Neural crest cell (in vitro differentiated cells): ENCODE measurements at regions not wholly inside any gene's neighbourhood (a gene's known extent, or its start where the extent isn't known, plus 50 kb on each side); places are given as distances from the start of the nearest gene placed in this dataset.

Experiments used
- DNase-seq: peaks from one replicate; pipeline ENCODE4 v3.0.0; 2021; ENCODE audit warnings: low read depth, mixed read lengths, low spot score
- H3K27ac Mint-ChIP-seq: one replicate; pipeline ENCODE4 v1.8.0; 2021; ENCODE audit warnings: mild to moderate bottlenecking, mixed read lengths; ENCODE audit not compliant: unreplicated experiment
- H3K27me3 Mint-ChIP-seq: 2 replicates; pipeline ENCODE4 v1.8.0; 2021; ENCODE audit warnings: low read depth, mild to moderate bottlenecking, mixed read lengths
- H3K36me3 Mint-ChIP-seq: 2 replicates; pipeline ENCODE4 v1.8.0; 2021; ENCODE audit warnings: low read depth, mild to moderate bottlenecking, mixed read lengths
- H3K4me1 Mint-ChIP-seq: 2 replicates; pipeline ENCODE4 v1.8.0; 2021; ENCODE audit warnings: mixed read lengths
- H3K4me3 Mint-ChIP-seq: one replicate; pipeline ENCODE4 v1.8.0; 2021; ENCODE audit warnings: mild to moderate bottlenecking, mixed read lengths
- H3K9me3 Mint-ChIP-seq: 2 replicates; pipeline ENCODE4 v1.8.0; 2021; ENCODE audit warnings: mixed read lengths
- TF ChIP-seq, protein P1 (sequence below): fragments of 200-600 bp; sonication (generic); conservative IDR thresholded peaks from 2 replicates; pipeline ENCODE4 v1.5.0; 2021; ENCODE audit warnings: antibody characterized with exemption, mild to moderate bottlenecking

DNA sequence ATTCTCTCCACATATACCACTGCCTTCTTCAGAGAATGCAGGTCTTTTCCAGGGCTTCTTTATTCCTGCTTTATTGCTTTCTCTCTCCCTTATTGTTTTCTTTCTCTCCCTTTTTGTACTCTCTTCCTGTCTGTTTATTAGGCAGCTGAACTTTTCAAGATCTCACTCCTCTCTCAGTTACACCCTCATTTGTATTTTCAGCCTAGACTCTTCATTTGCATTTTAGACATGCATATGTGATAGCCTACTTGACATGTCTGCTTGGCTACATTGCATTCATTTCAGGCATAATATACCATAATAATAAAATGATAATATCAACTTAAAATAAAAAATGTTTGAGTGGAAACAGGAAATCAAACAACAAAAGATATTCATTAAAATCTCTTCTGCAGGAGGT is 377.9 kb upstream of the TNC start:
- no peaks in the 10 kb centered on the region for H3K9me3 Mint-ChIP-seq
- H3K4me3 Mint-ChIP-seq = no peak overlapping the region
- DNase-seq = no peak
- TF ChIP-seq, protein P1, sequence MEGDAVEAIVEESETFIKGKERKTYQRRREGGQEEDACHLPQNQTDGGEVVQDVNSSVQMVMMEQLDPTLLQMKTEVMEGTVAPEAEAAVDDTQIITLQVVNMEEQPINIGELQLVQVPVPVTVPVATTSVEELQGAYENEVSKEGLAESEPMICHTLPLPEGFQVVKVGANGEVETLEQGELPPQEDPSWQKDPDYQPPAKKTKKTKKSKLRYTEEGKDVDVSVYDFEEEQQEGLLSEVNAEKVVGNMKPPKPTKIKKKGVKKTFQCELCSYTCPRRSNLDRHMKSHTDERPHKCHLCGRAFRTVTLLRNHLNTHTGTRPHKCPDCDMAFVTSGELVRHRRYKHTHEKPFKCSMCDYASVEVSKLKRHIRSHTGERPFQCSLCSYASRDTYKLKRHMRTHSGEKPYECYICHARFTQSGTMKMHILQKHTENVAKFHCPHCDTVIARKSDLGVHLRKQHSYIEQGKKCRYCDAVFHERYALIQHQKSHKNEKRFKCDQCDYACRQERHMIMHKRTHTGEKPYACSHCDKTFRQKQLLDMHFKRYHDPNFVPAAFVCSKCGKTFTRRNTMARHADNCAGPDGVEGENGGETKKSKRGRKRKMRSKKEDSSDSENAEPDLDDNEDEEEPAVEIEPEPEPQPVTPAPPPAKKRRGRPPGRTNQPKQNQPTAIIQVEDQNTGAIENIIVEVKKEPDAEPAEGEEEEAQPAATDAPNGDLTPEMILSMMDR = no peak
- H3K36me3 Mint-ChIP-seq = no peaks in the 10 kb centered on the region
- peaks cover 2% of the 10 kb centered on the region for H3K27me3 Mint-ChIP-seq
- H3K4me1 Mint-ChIP-seq = peaks cover 6% of the 10 kb centered on the region
- no peak overlapping the region for H3K27ac Mint-ChIP-seq

DNA sequence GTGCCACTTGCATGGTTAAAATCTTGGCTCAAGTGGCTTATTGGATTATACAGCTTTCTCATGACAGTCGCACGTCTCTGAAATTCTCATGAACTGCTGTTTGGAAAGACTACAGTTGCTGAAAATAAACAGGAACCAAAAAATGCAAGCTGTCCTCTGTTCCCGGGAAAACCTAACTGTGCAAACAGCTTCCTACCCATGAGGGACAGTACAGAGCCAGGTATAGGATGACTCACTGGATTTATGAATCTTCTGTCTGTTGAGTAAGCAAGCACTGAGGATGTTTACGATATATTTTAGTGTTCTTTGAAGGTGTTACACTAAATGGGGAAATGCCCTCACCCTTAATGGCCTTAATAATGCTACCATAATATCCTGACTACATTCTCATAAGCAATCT is 380.3 kb upstream of the TNC start:
- Mint-ChIP-seq H3K27ac (no peak overlapping the region), H3K4me3 (no peak overlapping the region)
- TF ChIP-seq, protein P1 = no peak

DNA sequence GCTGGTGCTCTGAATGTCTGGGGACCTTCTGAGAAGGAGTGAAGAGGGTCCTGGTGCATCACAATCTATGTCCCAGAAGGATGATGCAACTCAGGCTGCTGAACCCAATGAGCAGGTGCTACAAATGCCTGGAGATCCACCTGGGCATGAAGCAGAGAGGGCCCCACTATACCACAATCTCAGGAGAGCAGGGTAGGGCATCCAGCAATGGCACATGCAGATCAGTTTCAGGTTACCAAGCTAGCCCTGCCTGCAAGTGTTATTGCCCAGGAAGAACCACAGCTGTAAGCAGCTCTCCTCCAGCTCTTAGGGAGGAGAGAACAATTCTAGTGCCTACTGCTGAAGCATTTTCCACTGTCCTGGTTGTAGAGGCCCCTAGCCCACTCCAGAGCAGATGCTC is 389.2 kb upstream of the TNC start:
- H3K36me3 Mint-ChIP-seq = no peaks in the 10 kb centered on the region
- H3K9me3 Mint-ChIP-seq = no peaks in the 10 kb centered on the region
- H3K4me1 Mint-ChIP-seq = no peaks in the 10 kb centered on the region
- H3K4me3 Mint-ChIP-seq = no peak overlapping the region
- no peak overlapping the region for H3K27ac Mint-ChIP-seq
- TF ChIP-seq, protein P1 = no peak
- no peak for DNase-seq
- H3K27me3 Mint-ChIP-seq = no peaks in the 10 kb centered on the region

More for the DNA sequence above, 380.3 kb upstream of the TNC start:
- H3K27me3 Mint-ChIP-seq = no peaks in the 10 kb centered on the region
- H3K36me3 Mint-ChIP-seq = no peaks in the 10 kb centered on the region
- no peaks in the 10 kb centered on the region for H3K9me3 Mint-ChIP-seq
- peaks cover 6% of the 10 kb centered on the region for H3K4me1 Mint-ChIP-seq
- DNase-seq = no peak

DNA sequence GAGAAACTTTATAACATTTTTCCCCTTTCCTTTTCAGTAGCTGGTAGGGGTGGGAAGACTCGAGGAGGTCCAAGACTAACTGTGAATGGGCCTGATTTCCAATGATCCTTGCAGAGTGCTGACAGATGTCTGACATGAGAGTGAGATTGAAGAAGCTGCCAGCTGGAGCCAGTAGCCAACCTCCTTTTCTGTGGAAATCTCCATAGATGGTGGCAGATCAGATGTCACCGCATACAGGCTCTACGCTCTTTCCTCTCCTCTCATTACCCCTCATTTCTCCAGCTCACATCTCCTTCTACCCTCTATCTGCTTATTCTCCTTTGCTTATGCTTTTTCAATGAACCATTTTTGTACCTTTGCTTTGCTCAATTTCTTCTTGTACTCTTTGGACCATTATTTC is 395.2 kb upstream of the TNC start:
- no peaks in the 10 kb centered on the region for H3K4me1 Mint-ChIP-seq
- H3K27me3 Mint-ChIP-seq = no peaks in the 10 kb centered on the region
- H3K4me3 Mint-ChIP-seq = no peak overlapping the region
- no peaks in the 10 kb centered on the region for H3K9me3 Mint-ChIP-seq
- no peak overlapping the region for H3K27ac Mint-ChIP-seq
- no peaks in the 10 kb centered on the region for H3K36me3 Mint-ChIP-seq
- no peak for DNase-seq
- TF ChIP-seq, protein P1 = no peak

DNA sequence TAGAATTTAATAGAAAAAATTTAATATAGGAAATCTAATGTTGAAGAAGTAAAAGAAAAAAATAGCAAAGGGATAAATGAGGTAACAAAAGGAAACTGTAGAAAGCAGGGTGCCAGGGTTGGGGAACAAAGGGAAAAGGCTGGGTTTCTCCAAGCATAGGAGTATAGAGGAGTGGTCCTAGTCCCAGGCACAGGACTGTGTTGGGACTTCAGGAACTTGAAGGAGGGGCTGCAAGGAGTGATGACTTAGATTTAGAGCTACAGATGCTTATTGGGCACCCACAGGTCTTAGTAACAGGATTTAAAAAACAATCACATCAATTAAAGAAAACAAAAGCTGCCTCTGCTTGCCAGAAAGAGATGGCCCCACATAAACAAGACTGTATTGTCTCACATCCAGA is 396.5 kb upstream of the TNC start:
- H3K4me3 Mint-ChIP-seq = no peak overlapping the region
- H3K36me3 Mint-ChIP-seq = no peaks in the 10 kb centered on the region
- no peaks in the 10 kb centered on the region for H3K4me1 Mint-ChIP-seq
- DNase-seq = no peak
- no peaks in the 10 kb centered on the region for H3K9me3 Mint-ChIP-seq
- peak overlapping the region; percentile 27 for H3K27ac Mint-ChIP-seq
- TF ChIP-seq, protein P1 = no peak
- no peaks in the 10 kb centered on the region for H3K27me3 Mint-ChIP-seq
